ENCODE measurements at regions not wholly inside any gene's neighbourhood (a gene's known extent, or its start where the extent isn't known, plus 50 kb on each side); places are given as distances from the start of the nearest gene placed in this dataset.

DNA sequence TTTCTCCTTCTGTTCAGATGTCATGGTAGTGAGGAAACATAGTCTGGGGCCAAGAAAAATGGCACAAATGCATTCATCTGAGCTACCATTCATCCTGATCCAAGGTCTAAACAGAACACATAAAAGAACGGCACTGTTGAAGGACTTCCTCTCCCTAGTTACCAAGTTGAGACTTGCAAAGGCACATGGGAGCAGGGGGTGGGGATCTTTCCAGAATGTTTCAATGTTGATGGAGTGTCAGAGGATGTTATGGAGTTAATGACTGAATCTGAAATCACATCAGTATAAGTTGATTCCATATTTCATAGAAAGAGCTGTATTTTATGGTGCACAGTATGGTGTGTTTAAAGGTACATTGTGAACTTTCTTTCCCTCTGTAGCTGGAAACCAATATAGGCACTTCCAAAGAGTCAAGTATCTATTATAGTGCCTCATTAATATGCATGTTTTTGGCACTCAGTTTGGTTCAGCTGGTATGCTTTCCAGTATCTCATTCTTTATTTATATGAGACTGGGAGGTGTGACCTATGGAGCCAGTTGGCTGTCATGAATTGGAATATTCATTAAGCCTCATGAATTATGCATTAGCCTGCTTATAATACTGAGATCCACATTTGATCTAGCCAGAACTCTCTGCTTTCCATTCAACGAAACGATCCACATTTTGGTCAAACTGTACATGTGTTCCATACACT is 603.0 kb downstream of the NR2F1-AS1 start:
- ChIA-PET RAD21 (ENCODE audit: unreplicated experiment) (no interaction called here), POLR2A (no interaction called here), SMC1A (ENCODE audit: uncharacterized antibody, unreplicated experiment) (interaction anchor here (0.5 to 0.8 kb wide), 2 partner anchors 13 to 554 kb away, joined by 3 read pairs; no protein-coding TSS in a partner anchor), CTCF (no interaction called here)
- Histone ChIP-seq H3K27me3 (replicated peaks in 1 of 2; ENCODE audit: control insufficient read depth in 2 of 2, insufficient read depth in 2 of 2, low read length in 1 of 2) (no peaks in the 10 kb centered on the region), H3K79me2 (ENCODE audit: control insufficient read depth, insufficient read depth, low read length) (no peaks in the 10 kb centered on the region), H4K20me1 (ENCODE audit: control insufficient read depth, insufficient read depth) (no peaks in the 10 kb centered on the region), H3K4me2 (ENCODE audit: control insufficient read depth, insufficient read depth) (no peak overlapping the region), H3K27ac (ENCODE audit: control insufficient read depth, insufficient read depth) (no peak overlapping the region), H3K4me1 (ENCODE audit: control insufficient read depth, insufficient read depth, low read length) (no peaks in the 10 kb centered on the region), H3K9me3 (replicated peaks; ENCODE audit: control insufficient read depth, insufficient read depth, low read length) (no peaks in the 10 kb centered on the region), H3K4me3 (no peak overlapping the region), H3K36me3 (ENCODE audit: control insufficient read depth in 2 of 2, insufficient read depth in 2 of 2, low read length in 1 of 2) (no peaks in the 10 kb centered on the region), H2AFZ (ENCODE audit: control insufficient read depth, low read depth, low read length) (no peak overlapping the region), H3K9ac (ENCODE audit: control insufficient read depth, insufficient read depth, low read length) (no peak overlapping the region)
- FAIRE-seq (no peak), DNase-seq (ENCODE audit: low read depth, low spot score) (no peak), ATAC-seq (no peak)
- intact Hi-C loops (cut with micrococcal nuclease; ENCODE audit: unreplicated experiment) (no loop called here), in situ Hi-C loops (cut with MboI) (no loop called here)
- BruUV-seq (replicated peaks) = no TSS peak
- TF ChIP-seq JUND (IDR thresholded peaks at IDR 0.05; ENCODE audit: low read depth, low read length) (no peak), SUZ12 (IDR thresholded peaks at IDR 0.05; ENCODE audit: unreplicated experiment) (no peak), HDAC2 (IDR thresholded peaks at IDR 0.05) (no peak), LARP7 (IDR thresholded peaks at IDR 0.05) (no peak), NR2C1 (IDR thresholded peaks at IDR 0.05) (no peak), KAT2A (conservative IDR thresholded peaks at IDR 0.05; ENCODE audit: control insufficient read depth, low read depth, low read length) (no peak), CHD2 (IDR thresholded peaks at IDR 0.05; ENCODE audit: borderline replicate concordance, low read depth, low read length) (no peak)
- TF ChIP-seq, protein P1, sequence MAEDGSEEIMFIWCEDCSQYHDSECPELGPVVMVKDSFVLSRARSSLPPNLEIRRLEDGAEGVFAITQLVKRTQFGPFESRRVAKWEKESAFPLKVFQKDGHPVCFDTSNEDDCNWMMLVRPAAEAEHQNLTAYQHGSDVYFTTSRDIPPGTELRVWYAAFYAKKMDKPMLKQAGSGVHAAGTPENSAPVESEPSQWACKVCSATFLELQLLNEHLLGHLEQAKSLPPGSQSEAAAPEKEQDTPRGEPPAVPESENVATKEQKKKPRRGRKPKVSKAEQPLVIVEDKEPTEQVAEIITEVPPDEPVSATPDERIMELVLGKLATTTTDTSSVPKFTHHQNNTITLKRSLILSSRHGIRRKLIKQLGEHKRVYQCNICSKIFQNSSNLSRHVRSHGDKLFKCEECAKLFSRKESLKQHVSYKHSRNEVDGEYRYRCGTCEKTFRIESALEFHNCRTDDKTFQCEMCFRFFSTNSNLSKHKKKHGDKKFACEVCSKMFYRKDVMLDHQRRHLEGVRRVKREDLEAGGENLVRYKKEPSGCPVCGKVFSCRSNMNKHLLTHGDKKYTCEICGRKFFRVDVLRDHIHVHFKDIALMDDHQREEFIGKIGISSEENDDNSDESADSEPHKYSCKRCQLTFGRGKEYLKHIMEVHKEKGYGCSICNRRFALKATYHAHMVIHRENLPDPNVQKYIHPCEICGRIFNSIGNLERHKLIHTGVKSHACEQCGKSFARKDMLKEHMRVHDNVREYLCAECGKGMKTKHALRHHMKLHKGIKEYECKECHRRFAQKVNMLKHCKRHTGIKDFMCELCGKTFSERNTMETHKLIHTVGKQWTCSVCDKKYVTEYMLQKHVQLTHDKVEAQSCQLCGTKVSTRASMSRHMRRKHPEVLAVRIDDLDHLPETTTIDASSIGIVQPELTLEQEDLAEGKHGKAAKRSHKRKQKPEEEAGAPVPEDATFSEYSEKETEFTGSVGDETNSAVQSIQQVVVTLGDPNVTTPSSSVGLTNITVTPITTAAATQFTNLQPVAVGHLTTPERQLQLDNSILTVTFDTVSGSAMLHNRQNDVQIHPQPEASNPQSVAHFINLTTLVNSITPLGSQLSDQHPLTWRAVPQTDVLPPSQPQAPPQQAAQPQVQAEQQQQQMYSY (CRISPR knock-in tag; IDR thresholded peaks at IDR 0.05) = no peak
- 23% methylated on average over 3 of the region's 3 CpGs for WGBS (ENCODE audit: insufficient coverage, insufficient replicate concordance, low lambda C conversion rate, missing lambda C conversion rate)

Measured in GM12878 (cell line).